Central memory CD8-positive, alpha-beta T cell (primary cell): ENCODE measurements at regions not wholly inside any gene's neighbourhood (a gene's known extent, or its start where the extent isn't known, plus 50 kb on each side); places are given as distances from the start of the nearest gene placed in this dataset.
"Not testable (repeated sequence)": the region's sequence is repeated elsewhere in the genome, so short reads cannot be mapped to it uniquely, and the experiment has no call there.

Experiments
- ATAC-seq: fragments of 150-1000 bp; cut with Tn5 transposase; replicated peaks from 2 replicates; pipeline ENCODE4 v1.10.0; 2022; ENCODE audit warnings: mild to moderate bottlenecking, moderate FRiP score, moderate number of reproducible peaks; ENCODE audit not compliant: poor library complexity, severe bottlenecking; ENCODE audit errors: extremely low read depth
- DNase-seq, 2 donors: peaks; one replicate each; pipeline ENCODE4 v3.0.0; 2021; ENCODE audit warnings: low spot score in 2 of 2
- H3K27ac Mint-ChIP-seq: one replicate; pipeline ENCODE4 v1.8.0; 2022; ENCODE audit warnings: low read depth, mild to moderate bottlenecking, moderate library complexity, mixed read lengths
- H3K27me3 Mint-ChIP-seq: one replicate; pipeline ENCODE4 v1.8.0; 2022; ENCODE audit warnings: mixed read lengths
- H3K36me3 Mint-ChIP-seq: one replicate; pipeline ENCODE4 v1.8.0; 2022; ENCODE audit warnings: mild to moderate bottlenecking, moderate library complexity, mixed read lengths; ENCODE audit not compliant: insufficient read depth
- H3K4me1 Mint-ChIP-seq: one replicate; pipeline ENCODE4 v1.8.0; 2022; ENCODE audit warnings: mixed read lengths
- H3K4me3 Mint-ChIP-seq: one replicate; pipeline ENCODE4 v1.8.0; 2022; ENCODE audit warnings: mild to moderate bottlenecking, moderate library complexity, mixed read lengths
- H3K9me3 Mint-ChIP-seq: one replicate; pipeline ENCODE4 v1.8.0; 2022; ENCODE audit warnings: mixed read lengths

GRCh38 chr7:46261638-46262037 is 340.6 kb upstream of the IGFBP3 start:
- H3K4me1 Mint-ChIP-seq, H3K4me3 Mint-ChIP-seq, DNase-seq, ATAC-seq, H3K27ac Mint-ChIP-seq, H3K27me3 Mint-ChIP-seq, H3K36me3 Mint-ChIP-seq: not testable (repeated sequence)
- peaks cover 21% of the 10 kb centered on the region for H3K9me3 Mint-ChIP-seq

- H3K4me3 Mint-ChIP-seq: no peak overlapping the region
- H3K9me3 Mint-ChIP-seq: peaks cover 15% of the 10 kb centered on the region
- DNase-seq: no peak
- no peaks in the 10 kb centered on the region for H3K4me1 Mint-ChIP-seq
- H3K36me3 Mint-ChIP-seq: no peaks in the 10 kb centered on the region
- no peak for ATAC-seq
- H3K27ac Mint-ChIP-seq: no peak overlapping the region
- H3K27me3 Mint-ChIP-seq: no peaks in the 10 kb centered on the region
Observed at GRCh38 chr7:46259947-46260346, 338.9 kb upstream of the IGFBP3 start.

GRCh38 chr7:46257761-46258448 is 336.8 kb upstream of the IGFBP3 start:
- ATAC-seq (no peak), DNase-seq (no peak)
- H3K4me1 Mint-ChIP-seq: no peaks in the 10 kb centered on the region
- H3K27me3 Mint-ChIP-seq: no peaks in the 10 kb centered on the region
- H3K27ac Mint-ChIP-seq: no peak overlapping the region
- H3K9me3 Mint-ChIP-seq: peaks cover 15% of the 10 kb centered on the region
- no peaks in the 10 kb centered on the region for H3K36me3 Mint-ChIP-seq
- no peak overlapping the region for H3K4me3 Mint-ChIP-seq

- H3K27ac Mint-ChIP-seq: no peak overlapping the region
- no peak for DNase-seq
- no peak for ATAC-seq
- peaks cover 13% of the 10 kb centered on the region for H3K9me3 Mint-ChIP-seq
- H3K36me3 Mint-ChIP-seq: no peaks in the 10 kb centered on the region
- no peaks in the 10 kb centered on the region for H3K4me1 Mint-ChIP-seq
- H3K4me3 Mint-ChIP-seq: no peak overlapping the region
- H3K27me3 Mint-ChIP-seq: no peaks in the 10 kb centered on the region
Observed at GRCh38 chr7:46256870-46257661, 336.0 kb upstream of the IGFBP3 start.

GRCh38 chr7:46253520-46253919 is 332.4 kb upstream of the IGFBP3 start:
- Mint-ChIP-seq H3K36me3 (no peaks in the 10 kb centered on the region), H3K4me3 (no peak overlapping the region), H3K9me3 (no peaks in the 10 kb centered on the region), H3K27me3 (no peaks in the 10 kb centered on the region), H3K4me1 (no peaks in the 10 kb centered on the region), H3K27ac (no peak overlapping the region)
- no peak for DNase-seq
- no peak for ATAC-seq

- peaks cover 5% of the 10 kb centered on the region for H3K9me3 Mint-ChIP-seq
- no peaks in the 10 kb centered on the region for H3K27me3 Mint-ChIP-seq
- no peak overlapping the region for H3K27ac Mint-ChIP-seq
- no peaks in the 10 kb centered on the region for H3K4me1 Mint-ChIP-seq
- ATAC-seq (no peak), DNase-seq (no peak)
- no peaks in the 10 kb centered on the region for H3K36me3 Mint-ChIP-seq
- H3K4me3 Mint-ChIP-seq: no peak overlapping the region
Observed at GRCh38 chr7:46247664-46248063, 326.6 kb upstream of the IGFBP3 start.

- Mint-ChIP-seq H3K27ac (no peak overlapping the region), H3K4me1 (no peaks in the 10 kb centered on the region), H3K36me3 (no peaks in the 10 kb centered on the region), H3K27me3 (no peaks in the 10 kb centered on the region), H3K9me3 (peaks cover 5% of the 10 kb centered on the region), H3K4me3 (no peak overlapping the region)
- ATAC-seq: no peak
- DNase-seq: no peak
Observed at GRCh38 chr7:46245586-46246111, 324.6 kb upstream of the IGFBP3 start.

- no peak for ATAC-seq
- no peaks in the 10 kb centered on the region for H3K36me3 Mint-ChIP-seq
- H3K27me3 Mint-ChIP-seq: no peaks in the 10 kb centered on the region
- no peak overlapping the region for H3K27ac Mint-ChIP-seq
- no peaks in the 10 kb centered on the region for H3K4me1 Mint-ChIP-seq
- DNase-seq: no peak
- peaks cover 5% of the 10 kb centered on the region for H3K9me3 Mint-ChIP-seq
- no peak overlapping the region for H3K4me3 Mint-ChIP-seq
Observed at GRCh38 chr7:46244757-46245156, 323.7 kb upstream of the IGFBP3 start.

GRCh38 chr7:46243406-46243805 is 322.3 kb upstream of the IGFBP3 start:
- H3K27ac Mint-ChIP-seq: no peak overlapping the region
- no peak for DNase-seq
- H3K27me3 Mint-ChIP-seq: no peaks in the 10 kb centered on the region
- ATAC-seq: no peak
- no peak overlapping the region for H3K4me3 Mint-ChIP-seq
- H3K4me1 Mint-ChIP-seq: no peaks in the 10 kb centered on the region
- H3K36me3 Mint-ChIP-seq: no peaks in the 10 kb centered on the region
- H3K9me3 Mint-ChIP-seq: peaks cover 5% of the 10 kb centered on the region

- no peaks in the 10 kb centered on the region for H3K27me3 Mint-ChIP-seq
- no peak overlapping the region for H3K27ac Mint-ChIP-seq
- no peaks in the 10 kb centered on the region for H3K36me3 Mint-ChIP-seq
- H3K4me3 Mint-ChIP-seq: no peak overlapping the region
- H3K4me1 Mint-ChIP-seq: no peaks in the 10 kb centered on the region
- no peak for DNase-seq
- H3K9me3 Mint-ChIP-seq: no peaks in the 10 kb centered on the region
- ATAC-seq: no peak
Observed at GRCh38 chr7:46239846-46240245, 318.8 kb upstream of the IGFBP3 start.

GRCh38 chr7:46237466-46237865 is 316.4 kb upstream of the IGFBP3 start:
- Mint-ChIP-seq H3K9me3 (no peaks in the 10 kb centered on the region), H3K4me1 (no peaks in the 10 kb centered on the region), H3K27ac (no peak overlapping the region), H3K27me3 (no peaks in the 10 kb centered on the region), H3K4me3 (no peak overlapping the region), H3K36me3 (no peaks in the 10 kb centered on the region)
- no peak for ATAC-seq
- DNase-seq: no peak

- no peak for DNase-seq
- no peaks in the 10 kb centered on the region for H3K9me3 Mint-ChIP-seq
- no peaks in the 10 kb centered on the region for H3K4me1 Mint-ChIP-seq
- H3K36me3 Mint-ChIP-seq: no peaks in the 10 kb centered on the region
- H3K27me3 Mint-ChIP-seq: peaks cover 10% of the 10 kb centered on the region
- ATAC-seq: no peak
- no peak overlapping the region for H3K4me3 Mint-ChIP-seq
- H3K27ac Mint-ChIP-seq: no peak overlapping the region
Observed at GRCh38 chr7:46233585-46234329, 312.7 kb upstream of the IGFBP3 start.
